GM18498 (cell line): ENCODE measurements at regions not wholly inside any gene's neighbourhood (a gene's known extent, or its start where the extent isn't known, plus 50 kb on each side); places are given as distances from the start of the nearest gene placed in this dataset.
"Not testable (repeated sequence)": the region's sequence is repeated elsewhere in the genome, so short reads cannot be mapped to it uniquely, and the experiment has no call there.

Experiments used
- ATAC-seq: cut with Tn5 transposase; IDR thresholded peaks from one replicate; pipeline ENCODE4 v1.9.1; 2021; ENCODE audit warnings: mild to moderate bottlenecking, moderate library complexity; ENCODE audit not compliant: unreplicated experiment

DNA sequence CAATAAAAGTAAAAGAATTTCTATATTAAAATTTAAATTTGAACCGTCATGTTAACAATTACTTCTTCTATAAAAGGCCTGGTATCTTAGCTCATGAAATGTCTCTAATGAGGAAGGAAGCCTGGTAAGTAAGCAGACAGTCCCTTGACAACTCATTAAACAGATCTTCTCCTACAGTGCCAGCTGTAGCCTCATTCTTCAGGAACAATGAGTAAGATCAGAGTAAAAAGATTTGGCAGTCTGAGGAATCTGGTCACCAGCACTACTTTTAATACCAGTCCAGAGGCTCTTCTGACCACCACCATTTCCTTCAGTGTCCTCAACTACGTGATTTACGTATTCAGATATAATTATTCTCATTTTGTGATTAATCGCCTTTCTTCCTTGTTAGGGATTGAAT lies 955.0 kb upstream of the ALCAM start:
- no peak for ATAC-seq

DNA sequence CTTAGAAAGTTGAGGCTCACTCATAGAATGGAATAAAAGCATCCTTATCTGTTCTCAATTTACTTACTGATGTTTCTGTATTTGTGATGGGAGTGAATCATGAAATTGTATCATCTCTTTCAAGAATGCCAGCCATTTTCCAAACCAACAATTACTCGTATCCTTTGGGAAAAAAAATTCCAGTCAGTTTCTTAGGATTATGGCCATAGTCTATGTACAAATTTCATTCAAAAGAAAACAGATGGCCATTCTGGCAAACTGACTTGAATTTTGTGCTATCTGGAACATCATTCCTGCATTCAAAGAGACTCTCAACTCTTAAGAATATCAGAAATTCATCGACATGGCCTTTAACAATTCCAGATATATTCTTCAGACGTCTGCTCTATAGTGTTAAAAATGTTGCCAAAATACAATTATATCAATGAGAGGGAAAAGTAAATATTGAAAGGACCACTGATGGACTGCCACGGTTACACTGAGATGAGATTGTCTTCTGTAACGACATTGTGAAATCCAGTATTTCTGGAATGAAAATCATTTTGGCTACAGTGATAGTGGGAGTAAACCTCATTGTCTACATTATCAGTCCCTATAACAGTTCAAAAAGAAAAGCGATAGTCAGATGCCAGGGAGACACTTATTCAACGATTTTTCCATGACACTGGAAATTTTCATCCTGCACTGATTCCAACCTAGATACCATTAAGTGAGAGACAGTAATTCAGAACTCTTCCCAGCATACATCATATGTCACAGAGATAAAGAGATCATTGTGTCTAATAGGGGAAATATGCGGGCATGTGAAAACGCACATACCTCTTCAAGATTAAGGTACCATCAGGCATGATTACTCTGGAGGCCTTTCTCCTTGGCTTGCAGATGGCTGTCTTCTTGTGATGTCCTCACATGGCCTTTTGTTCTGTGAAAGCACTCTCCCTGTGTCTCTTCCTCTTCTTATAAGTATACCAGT lies 953.8 kb upstream of the ALCAM start:
- ATAC-seq = no peak

DNA sequence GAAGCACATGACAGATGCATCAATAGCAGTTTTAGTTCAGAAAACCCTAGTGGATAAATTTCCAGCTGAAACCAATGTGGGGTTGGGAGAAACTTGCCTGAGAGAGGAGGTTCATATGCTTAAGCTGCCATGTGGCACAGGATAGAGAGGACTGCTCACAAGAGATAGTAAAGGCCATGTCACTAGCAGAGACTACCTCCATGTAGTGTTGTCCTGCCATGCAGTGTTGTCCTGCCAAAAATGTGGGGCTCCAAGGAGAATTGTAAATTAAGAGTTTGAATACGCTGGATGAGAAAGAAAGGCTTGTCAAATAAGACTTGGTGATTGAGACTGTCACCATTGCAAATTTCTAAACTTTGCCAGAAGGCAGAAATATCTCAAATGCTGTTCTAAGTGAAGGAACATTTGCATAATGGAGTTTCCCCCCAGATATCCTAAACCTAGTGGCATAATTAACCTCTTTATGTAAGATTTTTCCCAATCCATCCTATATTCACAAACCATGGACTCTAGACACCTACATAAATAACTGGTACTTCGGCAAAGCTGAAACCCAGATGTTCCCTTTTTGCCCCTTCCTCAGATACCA lies 938.3 kb upstream of the ALCAM start:
- no peak for ATAC-seq

DNA sequence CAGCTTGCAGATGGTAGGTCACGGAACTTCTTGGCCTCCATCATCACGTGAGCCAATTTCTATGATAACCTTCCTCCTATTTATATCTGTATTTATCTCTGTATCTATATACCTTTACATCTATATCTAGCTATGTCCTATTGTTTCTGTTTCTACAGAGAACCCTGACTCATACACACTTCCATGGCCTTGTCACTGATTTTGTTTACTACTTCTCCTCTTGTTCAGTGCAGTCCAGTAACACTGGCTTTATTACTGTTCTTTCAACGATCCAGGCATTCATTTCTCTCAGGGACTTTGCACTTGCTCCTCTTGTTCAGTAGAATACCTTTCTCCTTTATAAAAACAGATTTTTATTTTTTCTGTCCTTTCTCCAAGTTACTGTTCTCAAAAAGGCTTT lies 937.0 kb upstream of the ALCAM start:
- ATAC-seq = no peak

DNA sequence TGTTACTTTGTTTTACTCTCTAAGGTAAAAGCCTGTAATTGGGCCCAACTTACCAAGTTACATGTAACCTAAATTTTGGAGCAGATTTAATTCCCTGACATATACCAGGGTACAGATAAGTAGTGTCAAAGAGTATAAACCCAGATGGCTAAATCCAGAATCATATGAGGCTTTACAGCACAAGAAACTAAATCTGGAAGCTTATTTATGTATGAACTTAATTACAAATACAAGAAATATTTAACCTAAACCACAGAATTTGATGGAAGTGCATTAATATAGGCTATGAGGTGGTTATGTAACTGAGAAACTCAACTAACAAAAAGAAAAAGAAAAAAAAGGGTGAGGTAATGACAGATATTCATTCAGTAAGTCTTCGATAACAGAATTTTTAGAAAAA lies 930.2 kb upstream of the ALCAM start:
- ATAC-seq = no peak

DNA sequence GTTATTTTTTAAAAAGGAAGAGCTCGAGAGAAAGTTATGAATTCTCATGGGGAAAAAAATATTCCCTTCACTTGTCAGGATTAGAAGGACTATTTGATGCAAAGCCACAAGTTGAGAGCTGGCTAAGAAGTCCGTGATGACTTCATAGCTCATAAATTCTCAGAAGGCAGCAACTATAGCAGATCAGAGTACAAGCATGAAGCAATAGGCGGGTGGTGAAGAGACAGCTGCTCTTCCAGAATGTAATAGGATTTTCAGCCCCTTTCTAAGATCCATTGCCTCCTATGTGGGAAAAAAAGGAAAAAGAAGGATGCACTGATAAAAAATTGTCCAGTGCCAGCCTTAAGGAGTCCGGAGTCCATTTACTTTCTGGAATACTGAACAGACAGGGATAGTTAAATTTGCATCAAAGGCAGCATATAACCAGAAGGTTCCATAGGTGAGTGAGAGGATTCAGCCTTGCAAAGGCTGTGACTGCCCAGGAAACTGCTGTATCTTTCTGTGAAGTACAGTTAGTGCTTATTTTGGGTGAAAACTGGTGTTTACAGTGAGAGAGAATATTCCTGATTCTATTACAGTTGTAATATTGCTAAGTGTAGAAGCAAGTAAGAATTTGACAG lies 929.5 kb upstream of the ALCAM start:
- ATAC-seq = no peak

DNA sequence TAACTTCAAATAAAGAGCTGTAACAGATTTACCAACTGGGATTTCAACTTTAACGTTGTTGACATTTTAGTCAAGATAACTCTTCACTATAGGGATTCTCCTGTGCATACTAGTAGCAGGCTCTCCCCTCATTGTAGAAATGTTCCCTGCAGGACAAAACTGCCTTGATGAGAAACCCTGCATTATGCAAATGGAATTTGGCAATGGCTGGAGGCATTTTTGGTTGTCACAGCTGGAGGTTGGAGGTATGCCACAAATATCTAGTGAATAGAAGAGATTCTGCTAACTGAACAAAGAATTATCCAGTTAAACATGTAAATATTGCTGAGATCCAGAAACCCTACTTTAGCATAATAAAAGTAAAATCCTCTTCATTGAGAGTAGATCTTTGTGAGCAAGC lies 928.8 kb upstream of the ALCAM start:
- no peak for ATAC-seq

DNA sequence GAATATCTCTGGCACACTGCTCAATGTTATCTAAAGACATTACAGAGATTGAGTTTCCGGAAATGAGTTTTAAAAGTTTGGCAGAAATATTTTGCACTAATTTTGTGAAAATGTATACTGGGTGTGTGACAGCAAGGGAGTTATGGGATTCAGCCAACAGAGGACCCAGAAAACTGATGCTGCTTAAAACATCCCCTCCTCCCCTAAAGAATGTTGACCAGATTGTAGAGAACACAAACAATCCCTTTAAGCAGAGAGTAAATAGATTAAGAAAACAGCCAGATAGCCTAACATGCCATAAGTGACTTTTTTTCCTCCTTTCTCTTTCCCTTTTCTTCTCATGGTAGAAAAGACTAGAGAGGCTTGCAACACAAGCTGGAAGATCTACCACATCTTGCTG lies 928.0 kb upstream of the ALCAM start:
- no peak for ATAC-seq

DNA sequence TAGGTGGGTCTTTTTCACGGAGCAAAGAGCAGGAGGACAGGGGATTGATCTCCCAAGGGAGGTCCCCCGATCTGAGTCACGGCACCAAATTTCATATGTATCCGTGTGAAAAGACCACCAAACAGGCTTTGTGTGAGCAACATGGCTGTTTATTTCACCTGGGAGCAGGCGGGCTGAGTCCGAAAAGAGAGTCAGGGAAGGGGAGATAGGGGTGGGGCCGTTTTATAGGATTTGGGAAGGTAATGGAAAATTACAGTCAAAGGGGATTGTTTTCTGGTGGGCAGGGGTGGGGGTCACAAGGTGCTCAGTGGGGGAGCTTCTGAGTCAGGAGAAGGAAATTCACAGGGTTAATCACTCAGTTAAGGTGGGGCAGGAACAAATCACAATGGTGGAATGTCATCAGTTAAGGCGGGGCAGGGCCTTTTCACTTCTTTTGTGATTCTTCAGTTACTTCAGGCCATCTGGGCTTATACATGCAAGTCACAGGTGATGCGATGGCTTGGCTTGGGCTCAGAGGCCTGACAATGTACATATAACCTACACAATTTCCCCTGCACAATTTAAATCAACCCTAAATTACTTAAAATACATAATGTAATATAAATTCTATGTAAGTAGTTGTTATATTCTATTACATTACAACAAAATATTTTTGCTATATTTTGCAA lies 921.3 kb upstream of the ALCAM start:
- ATAC-seq = not testable (repeated sequence)

DNA sequence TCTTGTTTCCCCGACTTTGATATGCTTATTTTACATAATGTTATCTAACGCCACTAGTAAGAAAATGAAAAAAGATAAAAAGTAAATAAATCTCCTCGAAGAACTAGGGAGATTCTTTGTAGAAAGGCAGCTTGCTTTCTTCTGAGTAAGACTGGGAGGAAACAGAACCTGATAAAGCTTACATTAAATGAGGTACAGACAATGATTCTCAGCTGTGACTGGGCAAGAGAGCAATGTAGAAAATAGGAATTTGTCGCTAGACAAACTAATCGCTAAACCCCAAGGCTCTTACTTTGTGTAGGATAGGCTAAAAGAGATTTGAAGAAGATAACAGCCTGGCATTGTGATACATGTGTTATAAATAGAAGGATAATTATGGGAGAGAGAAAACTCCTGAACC lies 919.0 kb upstream of the ALCAM start:
- no peak for ATAC-seq

DNA sequence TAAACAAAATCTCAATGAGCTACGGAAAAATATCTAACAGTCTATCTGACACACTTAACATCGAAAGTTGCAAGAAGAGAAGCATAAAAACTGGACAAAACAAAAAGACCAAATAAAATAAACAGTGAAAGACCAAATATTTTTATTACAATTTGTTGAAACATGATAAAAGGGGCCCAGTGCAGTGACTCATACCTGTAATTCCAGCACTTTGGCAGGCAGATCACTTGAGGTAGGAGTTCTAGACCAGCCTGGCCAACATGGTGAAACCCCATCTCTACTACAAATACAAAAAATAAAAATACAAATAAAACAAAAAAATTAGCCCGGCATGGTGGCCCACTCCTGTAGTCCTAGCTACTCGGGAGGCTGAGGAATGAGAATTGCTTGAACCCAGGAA lies 914.0 kb upstream of the ALCAM start:
- ATAC-seq = no peak

DNA sequence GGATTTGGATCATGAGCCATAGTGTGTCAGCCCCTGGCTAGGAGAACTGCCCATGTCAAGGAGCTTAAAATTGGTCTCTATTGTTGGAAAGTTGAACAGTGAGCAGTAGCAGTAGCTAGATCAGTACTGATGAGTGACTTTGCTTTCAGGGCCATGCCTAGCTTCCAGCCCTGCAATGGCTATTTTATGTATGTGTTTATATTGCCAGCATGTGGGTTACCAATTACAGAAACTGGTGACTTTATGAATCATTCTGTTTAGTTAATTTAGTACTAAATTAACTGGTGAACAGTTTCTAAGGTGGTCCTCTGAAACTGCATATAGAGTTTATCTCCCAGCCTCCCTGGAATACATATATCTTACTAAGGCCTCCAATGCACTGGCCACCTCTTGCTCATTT lies 908.1 kb upstream of the ALCAM start:
- ATAC-seq = no peak

DNA sequence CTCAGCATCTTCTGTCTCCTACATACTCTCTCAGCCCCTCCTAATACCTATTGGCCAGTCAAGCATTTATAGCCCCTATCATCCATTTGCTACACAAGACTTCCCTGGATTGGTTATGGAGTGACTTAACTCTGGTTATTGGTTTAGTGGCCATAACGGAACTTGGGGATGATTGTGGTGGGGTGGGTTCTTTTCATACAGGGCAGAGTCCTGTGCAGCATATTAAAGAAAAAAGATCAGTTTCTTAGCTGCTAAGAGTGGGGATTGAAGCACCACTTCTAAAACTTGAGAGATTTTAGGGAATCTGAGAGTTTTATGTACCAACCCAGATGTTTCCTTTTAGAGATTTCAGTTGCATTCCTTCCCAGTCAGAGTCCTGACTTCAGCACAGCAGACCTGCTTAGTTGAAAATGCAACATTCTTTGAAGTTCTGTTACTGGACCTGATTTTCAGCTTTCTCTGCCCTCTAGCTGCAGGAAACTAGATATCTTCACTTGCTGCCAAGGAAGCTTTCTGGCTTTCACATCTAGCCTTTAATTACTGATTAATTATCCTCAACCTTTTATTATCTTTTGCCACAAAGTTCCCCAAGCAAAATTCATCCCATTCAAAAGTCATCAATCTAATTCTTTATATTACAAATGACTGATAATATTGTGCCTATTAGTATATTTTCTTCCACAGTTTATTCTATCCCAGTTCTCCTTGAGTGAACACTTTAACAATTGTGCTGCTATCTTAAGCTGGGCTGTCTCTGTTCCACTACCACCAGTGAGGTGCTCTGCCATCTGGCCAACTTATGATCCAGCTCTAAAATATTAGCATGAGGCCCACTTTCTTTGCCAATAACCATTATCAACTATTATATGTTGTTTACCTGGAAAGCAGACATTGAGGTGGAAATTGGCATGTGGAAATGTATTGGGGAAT lies 906.0 kb upstream of the ALCAM start:
- peak; percentile 64 for ATAC-seq

DNA sequence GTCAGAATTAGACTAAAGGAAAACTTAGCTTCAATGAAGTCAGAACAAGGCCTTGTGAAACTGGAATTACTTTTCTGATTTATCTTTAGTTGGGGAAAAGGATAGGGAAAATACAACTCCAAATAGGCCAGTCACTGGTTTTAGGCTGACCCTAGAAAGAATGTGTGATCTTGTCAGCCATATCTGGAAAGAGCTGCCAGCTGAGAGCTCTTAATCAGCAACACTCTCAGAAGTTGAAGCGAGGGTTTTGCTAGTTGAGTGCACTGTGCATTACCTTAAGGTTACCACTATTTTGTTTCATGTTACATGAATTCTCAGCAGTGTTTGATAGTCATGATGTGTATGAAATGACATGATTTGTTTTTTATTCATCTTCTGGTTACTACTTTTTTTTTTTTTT lies 905.3 kb upstream of the ALCAM start:
- no peak for ATAC-seq

DNA sequence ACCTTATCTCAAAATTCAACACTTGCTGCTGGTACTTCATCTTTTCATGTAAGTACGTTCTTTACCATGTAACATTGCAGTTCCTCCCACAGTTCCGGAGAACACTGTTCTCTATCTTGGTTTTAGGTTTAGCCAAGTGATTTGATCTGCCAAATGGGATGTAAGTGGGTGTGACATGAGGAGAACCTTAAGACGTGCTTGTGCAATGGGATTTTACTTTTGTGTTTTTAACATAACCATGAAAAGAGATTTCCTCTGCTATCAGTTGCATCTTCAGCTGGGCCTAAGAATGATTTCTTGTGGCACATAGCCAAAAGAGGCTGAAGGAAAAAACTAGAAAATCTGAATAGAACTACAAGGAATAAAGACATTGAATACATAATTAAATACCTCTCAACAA lies 894.5 kb upstream of the ALCAM start:
- ATAC-seq = no peak

DNA sequence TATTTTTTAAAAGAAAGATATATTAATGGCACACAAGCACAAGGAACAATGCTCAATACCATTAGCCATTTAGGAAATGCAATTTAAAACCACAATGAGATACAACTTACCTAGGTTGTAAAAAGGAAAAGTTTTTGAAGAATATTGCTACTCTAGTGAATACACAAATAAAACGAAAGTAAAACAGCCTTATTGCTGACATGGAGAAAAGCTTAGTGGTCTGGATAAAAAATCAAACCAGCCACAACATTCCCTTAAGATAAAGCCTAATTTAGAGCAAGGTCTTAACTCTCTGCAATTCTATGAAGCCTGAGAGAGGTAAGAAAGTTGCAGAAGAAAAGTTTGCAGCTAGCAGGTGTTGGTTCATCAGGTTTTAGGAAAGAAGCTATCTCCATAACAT lies 892.7 kb upstream of the ALCAM start:
- no peak for ATAC-seq

DNA sequence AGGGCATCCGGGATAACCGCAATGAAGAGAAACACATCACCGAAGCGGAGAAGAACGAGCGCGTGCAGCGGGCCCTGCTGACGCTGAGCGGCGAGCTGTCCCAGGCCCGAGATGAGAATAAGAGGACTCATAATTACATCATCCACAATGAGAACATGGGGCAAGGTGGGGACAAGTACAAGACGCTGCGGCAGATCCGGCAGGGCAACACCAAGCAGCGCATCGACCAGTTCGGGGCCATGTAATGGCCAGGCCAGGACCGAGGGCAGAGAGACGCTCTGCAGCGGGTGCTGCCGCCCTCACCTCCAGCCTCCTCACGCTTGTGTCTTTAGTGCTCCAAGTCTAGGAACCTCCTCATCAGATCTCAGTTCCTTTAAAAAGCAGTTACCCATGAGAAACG lies 863.7 kb upstream of the ALCAM start:
- ATAC-seq = no peak

DNA sequence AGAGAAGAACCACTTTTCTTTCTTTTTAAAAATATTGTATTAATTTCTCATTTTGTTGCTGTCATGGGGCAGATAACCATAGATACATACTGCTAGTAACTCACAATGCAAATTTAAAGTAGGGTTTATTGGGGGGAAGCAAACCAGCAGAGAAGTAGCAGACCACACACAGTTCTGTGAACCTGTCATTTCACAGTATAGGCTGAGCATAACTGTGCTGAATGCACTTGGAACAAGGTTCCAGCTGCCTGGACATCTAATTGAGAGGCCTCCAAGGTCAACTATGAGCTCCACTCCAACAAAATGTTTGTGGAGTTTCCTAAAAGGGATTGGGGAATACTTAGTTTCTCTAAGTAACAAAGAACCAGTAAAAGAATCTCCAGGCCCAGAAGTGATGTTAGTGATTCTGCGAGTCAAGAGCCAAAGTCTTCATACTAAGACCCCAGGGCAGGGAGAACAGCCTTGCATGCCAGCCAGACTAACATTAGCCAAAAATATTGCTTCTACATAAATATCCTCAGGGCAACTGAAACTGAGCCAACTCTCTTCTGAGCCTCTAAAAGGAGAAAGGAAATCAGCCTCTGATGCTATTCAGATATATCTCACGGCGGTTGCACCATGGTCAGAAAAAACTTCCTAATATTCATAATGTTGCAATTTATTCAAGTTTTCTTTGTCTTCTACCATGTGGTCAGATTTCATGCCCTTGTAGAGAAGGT lies 856.4 kb upstream of the ALCAM start:
- peak; percentile 56 for ATAC-seq

DNA sequence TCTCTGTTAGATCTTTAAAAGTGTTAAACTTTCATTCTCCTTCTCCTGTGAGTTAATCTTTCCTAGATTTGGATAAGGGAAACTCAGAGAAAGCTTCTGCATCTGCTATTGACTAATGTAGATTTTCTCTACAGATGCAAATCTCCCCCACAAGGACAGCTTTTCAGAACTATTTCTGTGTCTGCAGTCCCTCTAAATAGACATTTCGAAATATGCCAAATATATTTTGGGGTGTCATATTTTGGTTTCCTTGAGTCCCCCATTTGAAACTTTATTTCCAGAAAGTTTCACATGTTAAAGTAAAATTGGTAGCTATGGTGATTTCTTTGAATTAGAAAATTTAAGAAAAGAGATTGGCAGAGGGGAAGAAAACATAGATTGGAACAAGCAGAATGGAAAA lies 852.3 kb upstream of the ALCAM start:
- ATAC-seq = peak; percentile 36

DNA sequence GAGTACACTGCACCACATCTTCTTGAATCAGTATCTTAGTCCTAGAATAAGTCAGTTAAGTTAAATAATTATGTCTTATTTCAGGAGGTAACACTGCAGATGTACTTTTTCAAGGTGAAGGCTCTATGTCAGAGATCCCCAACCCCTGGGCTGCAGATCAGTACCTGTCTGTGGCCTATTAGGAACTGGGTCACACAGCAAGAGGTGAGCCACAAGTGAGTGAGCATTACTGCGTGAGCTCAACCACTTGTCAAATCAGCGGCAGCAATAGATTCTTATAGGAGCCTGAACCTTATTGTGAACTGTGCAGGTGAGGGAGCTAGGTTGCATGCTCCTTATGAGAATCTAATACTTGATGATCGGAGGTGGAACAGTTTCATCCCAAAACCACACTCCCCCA lies 851.9 kb upstream of the ALCAM start:
- peak; percentile 27 for ATAC-seq
